ENCODE measurements at regions not wholly inside any gene's neighbourhood (a gene's known extent, or its start where the extent isn't known, plus 50 kb on each side); places are given as distances from the start of the nearest gene placed in this dataset.

GRCh38 chr22:49469896-49470740 is 357.6 kb downstream of the BRD1 start:
- Histone ChIP-seq H3K27me3 (peaks cover 0 to 33% (median 0%) of the 10 kb centered on the region in 3 donors), H3K27ac (no peak overlapping the region), H3K4me1 (no peaks in the 10 kb centered on the region), H3K9me3 (no peaks in the 10 kb centered on the region), H3K4me3 (no peak overlapping the region), H3K36me3 (no peaks in the 10 kb centered on the region)
- intact Hi-C loops (cut with DNase I), result no loop called here
- no peak for DNase-seq
- 85 to 89% methylated on average over 33 of the region's 33 CpGs for WGBS, 2 donors
- TF ChIP-seq POLR2AphosphoS5 (IDR thresholded peaks at IDR 0.05), result no peak
- TF ChIP-seq CTCF (IDR thresholded peaks at IDR 0.05), result no peak
- TF ChIP-seq POLR2A (IDR thresholded peaks at IDR 0.05), result no peak
- no peak for TF ChIP-seq EP300 (IDR thresholded peaks at IDR 0.05)

- H3K27me3 ChIP-seq, result peaks cover 0 to 23% (median 0%) of the 10 kb centered on the region in 3 donors
- DNase-seq, result no peak
- no peak for TF ChIP-seq POLR2A (IDR thresholded peaks at IDR 0.05)
- TF ChIP-seq CTCF (IDR thresholded peaks at IDR 0.05), result no peak
- no peak overlapping the region for H3K27ac ChIP-seq
- H3K36me3 ChIP-seq, result no peaks in the 10 kb centered on the region
- intact Hi-C loops (cut with DNase I), result no loop called here
- WGBS, 2 donors, result 52 to 71% methylated on average over 11 of the region's 11 CpGs
- no peak overlapping the region for H3K4me3 ChIP-seq
- no peaks in the 10 kb centered on the region for H3K9me3 ChIP-seq
- no peaks in the 10 kb centered on the region for H3K4me1 ChIP-seq
Observed at GRCh38 chr22:49468487-49469198, 359.0 kb downstream of the BRD1 start.

GRCh38 chr22:49466878-49467595 is 360.6 kb downstream of the BRD1 start:
- no peak overlapping the region for H3K4me3 ChIP-seq
- H3K9me3 ChIP-seq, result no peaks in the 10 kb centered on the region
- H3K36me3 ChIP-seq, result no peaks in the 10 kb centered on the region
- TF ChIP-seq EP300 (IDR thresholded peaks at IDR 0.05) (no peak), POLR2A (IDR thresholded peaks at IDR 0.05) (no peak)
- H3K27me3 ChIP-seq, result peaks cover 0 to 17% (median 0%) of the 10 kb centered on the region in 3 donors
- 77 to 83% methylated on average over 17 of the region's 17 CpGs for WGBS, 2 donors
- no peaks in the 10 kb centered on the region for H3K4me1 ChIP-seq
- DNase-seq, result no peak
- intact Hi-C loops (cut with DNase I), result no loop called here
- no peak overlapping the region for H3K27ac ChIP-seq

GRCh38 chr22:49464037-49464436 is 363.6 kb downstream of the BRD1 start:
- H3K9me3 ChIP-seq, result no peaks in the 10 kb centered on the region
- WGBS, 2 donors, result 31 to 64% methylated on average over 6 of the region's 6 CpGs
- intact Hi-C loops (cut with DNase I), result no loop called here
- H3K27ac ChIP-seq, result no peak overlapping the region
- no peak overlapping the region for H3K4me3 ChIP-seq
- no peak for TF ChIP-seq EP300 (IDR thresholded peaks at IDR 0.05)
- no peak for TF ChIP-seq POLR2A (IDR thresholded peaks at IDR 0.05)
- no peak for TF ChIP-seq POLR2AphosphoS5 (IDR thresholded peaks at IDR 0.05)
- no peak for TF ChIP-seq CTCF (IDR thresholded peaks at IDR 0.05)
- no peak for DNase-seq
- peaks cover 0 to 17% (median 0%) of the 10 kb centered on the region in 3 donors for H3K27me3 ChIP-seq
- no peaks in the 10 kb centered on the region for H3K4me1 ChIP-seq
- H3K36me3 ChIP-seq, result no peaks in the 10 kb centered on the region

GRCh38 chr22:49462795-49463194 is 364.9 kb downstream of the BRD1 start:
- Histone ChIP-seq H3K27ac (no peak overlapping the region), H3K9me3 (no peaks in the 10 kb centered on the region), H3K27me3 (peaks cover 0 to 26% (median 3%) of the 10 kb centered on the region in 3 donors), H3K4me3 (no peak overlapping the region), H3K36me3 (no peaks in the 10 kb centered on the region), H3K4me1 (no peaks in the 10 kb centered on the region)
- TF ChIP-seq EP300 (IDR thresholded peaks at IDR 0.05) (no peak), POLR2AphosphoS5 (IDR thresholded peaks at IDR 0.05) (no peak), CTCF (IDR thresholded peaks at IDR 0.05) (no peak), POLR2A (IDR thresholded peaks at IDR 0.05) (no peak)
- intact Hi-C loops (cut with DNase I), result no loop called here
- no peak for DNase-seq
- 80 to 81% methylated on average over 20 of the region's 20 CpGs for WGBS, 2 donors
